Nephron progenitor cell (in vitro differentiated cells): ENCODE measurements at regions not wholly inside any gene's neighbourhood (a gene's known extent, or its start where the extent isn't known, plus 50 kb on each side); places are given as distances from the start of the nearest gene placed in this dataset.

Experiments
- DNase-seq: peaks from one replicate; pipeline ENCODE4 v3.0.0; 2021
- H3K27ac Mint-ChIP-seq: 2 replicates; pipeline ENCODE4 v1.8.0; 2021; ENCODE audit warnings: mild to moderate bottlenecking, moderate library complexity, mixed read lengths
- H3K27me3 Mint-ChIP-seq: 2 replicates; pipeline ENCODE4 v1.8.0; 2021; ENCODE audit warnings: mild to moderate bottlenecking, low read depth, mixed read lengths; ENCODE audit not compliant: poor library complexity
- H3K36me3 Mint-ChIP-seq: 2 replicates; pipeline ENCODE4 v1.8.0; 2021; ENCODE audit warnings: low read depth, mixed read lengths
- H3K4me1 Mint-ChIP-seq: 2 replicates; pipeline ENCODE4 v1.8.0; 2021; ENCODE audit warnings: mixed read lengths
- H3K4me3 Mint-ChIP-seq: 2 replicates; pipeline ENCODE4 v1.8.0; 2021; ENCODE audit warnings: mild to moderate bottlenecking, moderate library complexity, mixed read lengths
- H3K9me3 Mint-ChIP-seq: 2 replicates; pipeline ENCODE4 v1.8.0; 2021; ENCODE audit warnings: mild to moderate bottlenecking, moderate library complexity, mixed read lengths
- TF ChIP-seq, protein P1 (sequence below): fragments of 200-600 bp; sonication (generic); IDR thresholded peaks from 2 replicates; pipeline ENCODE4 v1.5.0; 2021; ENCODE audit warnings: antibody characterized with exemption

DNA sequence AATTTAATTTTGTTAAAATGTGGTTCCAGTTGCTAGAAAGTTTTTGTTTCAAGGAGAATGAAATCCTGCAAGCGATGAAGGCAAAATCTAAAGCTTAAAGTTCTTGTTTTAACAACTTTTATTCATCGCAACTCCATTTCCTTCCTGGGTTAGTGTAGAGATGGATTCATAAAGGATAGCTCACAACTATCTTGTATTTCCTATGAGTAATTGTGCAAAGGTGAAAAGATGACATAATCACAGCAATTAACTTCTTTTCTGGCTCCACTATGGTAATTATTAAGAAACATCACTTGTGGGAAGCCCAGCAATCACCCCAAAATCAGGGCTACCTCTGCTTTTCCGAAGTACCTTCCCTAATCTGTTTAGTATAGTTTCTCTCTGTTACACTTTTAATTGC lies 80.8 kb upstream of the SEMA6A start:
- Mint-ChIP-seq H3K27me3 (no peaks in the 10 kb centered on the region), H3K36me3 (no peaks in the 10 kb centered on the region), H3K9me3 (no peaks in the 10 kb centered on the region), H3K4me3 (no peak overlapping the region), H3K4me1 (peaks cover 37% of the 10 kb centered on the region), H3K27ac (no peak overlapping the region)
- no peak for DNase-seq
- TF ChIP-seq, protein P1, sequence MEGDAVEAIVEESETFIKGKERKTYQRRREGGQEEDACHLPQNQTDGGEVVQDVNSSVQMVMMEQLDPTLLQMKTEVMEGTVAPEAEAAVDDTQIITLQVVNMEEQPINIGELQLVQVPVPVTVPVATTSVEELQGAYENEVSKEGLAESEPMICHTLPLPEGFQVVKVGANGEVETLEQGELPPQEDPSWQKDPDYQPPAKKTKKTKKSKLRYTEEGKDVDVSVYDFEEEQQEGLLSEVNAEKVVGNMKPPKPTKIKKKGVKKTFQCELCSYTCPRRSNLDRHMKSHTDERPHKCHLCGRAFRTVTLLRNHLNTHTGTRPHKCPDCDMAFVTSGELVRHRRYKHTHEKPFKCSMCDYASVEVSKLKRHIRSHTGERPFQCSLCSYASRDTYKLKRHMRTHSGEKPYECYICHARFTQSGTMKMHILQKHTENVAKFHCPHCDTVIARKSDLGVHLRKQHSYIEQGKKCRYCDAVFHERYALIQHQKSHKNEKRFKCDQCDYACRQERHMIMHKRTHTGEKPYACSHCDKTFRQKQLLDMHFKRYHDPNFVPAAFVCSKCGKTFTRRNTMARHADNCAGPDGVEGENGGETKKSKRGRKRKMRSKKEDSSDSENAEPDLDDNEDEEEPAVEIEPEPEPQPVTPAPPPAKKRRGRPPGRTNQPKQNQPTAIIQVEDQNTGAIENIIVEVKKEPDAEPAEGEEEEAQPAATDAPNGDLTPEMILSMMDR = no peak

DNA sequence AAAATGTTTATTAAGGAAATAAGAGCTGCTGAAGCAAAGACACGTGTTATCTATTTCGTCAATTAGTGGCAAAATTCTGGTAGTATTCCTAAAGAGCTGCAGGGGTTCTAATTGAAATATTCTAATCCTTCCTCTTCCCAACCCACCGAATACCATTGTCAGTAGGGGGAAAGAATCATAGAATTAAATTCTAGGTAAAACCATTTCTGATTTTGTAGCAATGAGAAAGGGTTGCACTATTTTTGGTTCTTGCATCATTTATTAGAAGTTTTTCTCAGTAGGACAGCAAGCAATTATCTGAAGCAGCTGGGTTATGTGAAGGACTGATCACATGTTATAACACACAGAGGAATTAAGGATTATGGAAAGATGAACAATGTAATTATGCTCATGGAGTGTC lies 80.3 kb upstream of the SEMA6A start:
- no peak overlapping the region for H3K4me3 Mint-ChIP-seq
- H3K27ac Mint-ChIP-seq = no peak overlapping the region
- no peaks in the 10 kb centered on the region for H3K27me3 Mint-ChIP-seq
- H3K36me3 Mint-ChIP-seq = no peaks in the 10 kb centered on the region
- no peak for DNase-seq
- TF ChIP-seq, protein P1 = no peak
- peaks cover 37% of the 10 kb centered on the region for H3K4me1 Mint-ChIP-seq
- no peaks in the 10 kb centered on the region for H3K9me3 Mint-ChIP-seq

DNA sequence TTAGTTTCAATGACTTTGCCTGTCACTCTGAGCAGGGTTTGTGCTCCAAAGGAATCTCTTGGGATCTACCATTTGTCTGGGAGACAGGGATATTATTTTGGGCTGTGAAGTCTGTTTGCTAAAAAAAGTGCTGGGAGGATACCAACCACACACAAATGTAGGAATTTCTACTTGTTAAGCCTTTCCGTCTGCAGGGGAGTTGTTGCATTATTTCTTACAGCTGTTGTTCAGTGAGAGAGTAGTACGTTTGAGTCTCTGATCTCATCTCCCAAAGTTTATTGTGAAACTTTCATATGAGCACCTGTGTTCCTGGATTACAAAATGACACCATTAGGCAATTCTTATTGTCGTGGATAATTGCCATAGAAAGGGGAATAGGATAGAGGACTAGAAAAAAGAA lies 78.3 kb upstream of the SEMA6A start:
- TF ChIP-seq, protein P1 = no peak

DNA sequence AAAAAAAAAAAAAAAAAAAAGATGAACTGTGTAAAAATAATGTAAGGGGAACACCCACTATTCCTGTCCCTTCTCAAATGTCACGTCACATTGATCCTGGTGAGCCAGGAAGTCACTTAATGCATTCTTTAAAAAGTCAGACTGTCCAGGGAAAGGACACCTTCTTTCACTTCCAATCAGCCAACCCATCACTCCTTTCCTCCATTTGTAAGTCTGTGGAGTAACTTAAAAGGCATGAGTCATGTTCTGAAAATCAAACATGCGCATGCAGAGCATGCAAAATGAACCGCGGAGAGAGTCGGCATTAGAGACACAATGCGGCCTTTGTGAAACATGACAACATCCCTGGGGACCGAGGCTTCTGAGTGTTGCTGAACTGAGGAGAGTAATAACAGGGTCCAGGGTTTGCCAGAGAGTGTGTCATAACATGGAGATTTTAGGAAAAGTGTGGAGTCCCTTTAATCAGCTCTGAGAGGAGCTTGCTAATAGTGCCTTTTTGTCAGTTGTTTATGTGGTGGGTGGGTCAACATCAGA lies 77.6 kb upstream of the SEMA6A start:
- no peaks in the 10 kb centered on the region for H3K36me3 Mint-ChIP-seq
- H3K4me1 Mint-ChIP-seq = peaks cover 27% of the 10 kb centered on the region
- H3K27me3 Mint-ChIP-seq = no peaks in the 10 kb centered on the region
- peak overlapping the region; percentile 92 for H3K27ac Mint-ChIP-seq
- peak; percentile 37 for DNase-seq
- H3K4me3 Mint-ChIP-seq = peak overlapping the region; percentile 46
- TF ChIP-seq, protein P1 = no peak
- no peaks in the 10 kb centered on the region for H3K9me3 Mint-ChIP-seq

More for the DNA sequence above, 78.3 kb upstream of the SEMA6A start:
- H3K4me1 Mint-ChIP-seq = peaks cover 27% of the 10 kb centered on the region
- no peaks in the 10 kb centered on the region for H3K27me3 Mint-ChIP-seq
- H3K4me3 Mint-ChIP-seq = peak overlapping the region; percentile 3
- no peak for DNase-seq
- H3K36me3 Mint-ChIP-seq = no peaks in the 10 kb centered on the region
- H3K27ac Mint-ChIP-seq = no peak overlapping the region
- no peaks in the 10 kb centered on the region for H3K9me3 Mint-ChIP-seq

DNA sequence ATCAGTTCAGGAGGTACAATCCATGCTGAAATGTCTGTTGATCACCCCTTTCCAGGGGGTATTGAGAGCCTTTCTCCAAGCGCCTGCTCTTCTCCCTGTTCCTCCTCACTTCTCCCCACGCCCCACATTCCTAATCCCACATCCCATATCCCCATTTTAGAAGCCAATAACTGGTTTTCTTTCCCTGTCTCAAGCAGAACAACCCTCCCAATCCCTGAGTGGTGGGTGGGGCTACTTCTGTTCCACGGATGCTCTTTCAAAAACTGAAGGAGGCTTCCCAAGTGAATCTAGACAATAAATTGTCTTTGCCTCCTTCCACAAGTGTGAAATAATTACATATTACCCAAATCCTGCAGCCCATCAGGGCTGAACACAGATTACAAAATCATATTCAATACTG lies 77.0 kb upstream of the SEMA6A start:
- Mint-ChIP-seq H3K36me3 (no peaks in the 10 kb centered on the region), H3K4me3 (peak overlapping the region; percentile 46), H3K9me3 (no peaks in the 10 kb centered on the region), H3K4me1 (peaks cover 27% of the 10 kb centered on the region), H3K27ac (no peak overlapping the region), H3K27me3 (no peaks in the 10 kb centered on the region)
- TF ChIP-seq, protein P1 = no peak
- DNase-seq = no peak

DNA sequence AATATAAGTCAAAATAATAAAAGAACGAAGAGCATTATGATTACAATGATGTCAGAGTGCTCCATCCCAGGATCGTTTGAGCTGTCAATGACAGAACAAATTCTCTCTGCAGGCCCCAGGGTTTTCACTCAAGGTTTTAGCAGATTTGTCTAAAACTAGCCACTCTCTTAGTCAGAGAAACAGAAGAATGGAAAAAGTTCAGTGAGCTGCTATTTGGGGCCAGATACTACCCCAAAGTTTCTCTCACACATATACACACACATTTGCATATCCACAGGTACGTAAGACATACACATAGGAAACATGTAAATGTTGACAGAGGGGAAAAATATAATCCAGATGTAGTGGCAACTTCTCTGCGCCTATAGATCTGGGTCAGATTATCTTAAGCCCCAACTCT lies 76.3 kb upstream of the SEMA6A start:
- Mint-ChIP-seq H3K4me3 (no peak overlapping the region), H3K27me3 (no peaks in the 10 kb centered on the region), H3K36me3 (no peaks in the 10 kb centered on the region), H3K27ac (no peak overlapping the region), H3K9me3 (no peaks in the 10 kb centered on the region), H3K4me1 (peaks cover 27% of the 10 kb centered on the region)
- DNase-seq = no peak
- TF ChIP-seq, protein P1 = no peak
